GM21367 (cell line): ENCODE measurements at regions not wholly inside any gene's neighbourhood (a gene's known extent, or its start where the extent isn't known, plus 50 kb on each side); places are given as distances from the start of the nearest gene placed in this dataset.

Experiments used
- ATAC-seq: cut with Tn5 transposase; IDR thresholded peaks from one replicate; pipeline ENCODE4 v1.9.1; 2021; ENCODE audit not compliant: unreplicated experiment

GRCh38 chr5:45195026-45195425, 386.3 kb downstream of the MRPS30 start:
- ATAC-seq: no peak
